ENCODE measurements at regions not wholly inside any gene's neighbourhood (a gene's known extent, or its start where the extent isn't known, plus 50 kb on each side); places are given as distances from the start of the nearest gene placed in this dataset.

DNA sequence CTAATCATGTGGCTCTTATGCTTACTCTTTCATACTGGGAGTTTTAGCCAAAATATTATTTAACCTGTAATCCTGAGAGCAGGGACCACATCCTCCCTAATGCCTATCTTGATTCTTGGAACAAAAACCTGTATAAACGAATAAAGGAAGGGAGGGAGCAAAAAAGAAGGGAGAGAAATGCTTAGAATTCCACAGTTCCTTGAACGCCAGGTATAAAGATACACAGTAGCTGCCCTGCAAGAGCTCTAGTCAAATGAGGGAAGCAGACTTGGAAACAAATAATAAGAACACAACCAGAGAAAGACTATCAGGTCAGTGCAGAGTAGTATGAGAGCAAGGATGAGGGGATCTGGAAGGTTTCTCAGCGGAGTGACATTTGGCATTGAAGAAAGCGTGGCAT lies 116.3 kb downstream of the SLC30A10 start:
- TF ChIP-seq YY1 (IDR thresholded peaks at IDR 0.05; ENCODE audit: insufficient read depth, insufficient read length): no peak
- TF ChIP-seq ZNF274 (IDR thresholded peaks at IDR 0.05; ENCODE audit: low read depth, low read length): no peak
- no peak for TF ChIP-seq SUZ12 (IDR thresholded peaks at IDR 0.05; ENCODE audit: extremely low read depth, insufficient read depth, insufficient read length)
